ENCODE measurements at regions not wholly inside any gene's neighbourhood (a gene's known extent, or its start where the extent isn't known, plus 50 kb on each side); places are given as distances from the start of the nearest gene placed in this dataset.

- no peaks in the 10 kb centered on the region for H3K4me1 ChIP-seq (ENCODE audit: control insufficient read depth, insufficient read depth, low read length)
- CTCF ChIA-PET: no interaction called here
- POLR2A ChIA-PET: no interaction called here
- H3K4me3 ChIP-seq (ENCODE audit: low read depth, low read length): no peak overlapping the region
- no peaks in the 10 kb centered on the region for H3K36me3 ChIP-seq (ENCODE audit: control insufficient read depth in 2 of 2, insufficient read depth in 1 of 2, low read length in 2 of 2)
- no peaks in the 10 kb centered on the region for H3K9me3 ChIP-seq (ENCODE audit: control insufficient read depth, insufficient read depth, low read depth, low read length)
- TF ChIP-seq BCL6B (tag by site-specific recombination; IDR thresholded peaks at IDR 0.05) (no peak), ZNF19 (tag by site-specific recombination; IDR thresholded peaks at IDR 0.05; ENCODE audit: low read depth) (no peak), ZNF214 (tag by site-specific recombination; IDR thresholded peaks at IDR 0.05; ENCODE audit: borderline replicate concordance) (no peak), ZNF626 (tag by site-specific recombination; IDR thresholded peaks at IDR 0.05) (no peak), ZNF449 (tag by site-specific recombination; IDR thresholded peaks at IDR 0.05) (no peak), ZBTB7A (tag by site-specific recombination; IDR thresholded peaks at IDR 0.05; ENCODE audit: low read depth) (no peak)
- no peak overlapping the region for H3K27ac ChIP-seq (ENCODE audit: extremely low read depth, low read depth, low read length)
Observed at GRCh38 chr2:17030047-17030446, 364.4 kb upstream of the CYRIA start.

- Histone ChIP-seq H3K36me3 (ENCODE audit: control insufficient read depth in 2 of 2, insufficient read depth in 1 of 2, low read length in 2 of 2) (no peaks in the 10 kb centered on the region), H3K4me1 (ENCODE audit: control insufficient read depth, insufficient read depth, low read length) (no peaks in the 10 kb centered on the region), H3K9me3 (ENCODE audit: control insufficient read depth, insufficient read depth, low read depth, low read length) (no peaks in the 10 kb centered on the region), H3K27ac (ENCODE audit: extremely low read depth, low read depth, low read length) (no peak overlapping the region), H3K4me3 (ENCODE audit: low read depth, low read length) (no peak overlapping the region)
- CTCF ChIA-PET: no interaction called here
- no peak for TF ChIP-seq ZNF791 (tag by site-specific recombination; IDR thresholded peaks at IDR 0.05)
- TF ChIP-seq OSR2 (tag by site-specific recombination; IDR thresholded peaks at IDR 0.05): no peak
- no peak for TF ChIP-seq ZNF664 (tag by site-specific recombination; IDR thresholded peaks at IDR 0.05)
- no peak for TF ChIP-seq ZNF747 (tag by site-specific recombination; IDR thresholded peaks at IDR 0.05)
- no peak for TF ChIP-seq ZNF416 (tag by site-specific recombination; IDR thresholded peaks at IDR 0.05)
- no peak for TF ChIP-seq ZNF138 (tag by site-specific recombination; IDR thresholded peaks at IDR 0.05; ENCODE audit: borderline replicate concordance)
- no peak for TF ChIP-seq ZNF513 (tag by site-specific recombination; IDR thresholded peaks at IDR 0.05)
- no peak for TF ChIP-seq ZNF76 (tag by site-specific recombination; IDR thresholded peaks at IDR 0.05; ENCODE audit: borderline replicate concordance, low read depth)
- no peak for TF ChIP-seq ELK4 (IDR thresholded peaks at IDR 0.05; ENCODE audit: borderline replicate concordance, low read depth, low read length)
- TF ChIP-seq ZNF37A (tag by site-specific recombination; IDR thresholded peaks at IDR 0.05): no peak
- TF ChIP-seq ZNF600 (tag by site-specific recombination; IDR thresholded peaks at IDR 0.05): no peak
- no peak for TF ChIP-seq ZNF24 (tag by site-specific recombination; IDR thresholded peaks at IDR 0.05)
- no peak for TF ChIP-seq ZNF362 (tag by site-specific recombination; IDR thresholded peaks at IDR 0.05)
- no peak for TF ChIP-seq KLF1 (tag by site-specific recombination; IDR thresholded peaks at IDR 0.05)
- TF ChIP-seq ZNF768 (tag by site-specific recombination; IDR thresholded peaks at IDR 0.05): no peak
- no peak for TF ChIP-seq ZNF18 (tag by site-specific recombination; IDR thresholded peaks at IDR 0.05)
- no peak for TF ChIP-seq ZNF837 (tag by site-specific recombination; IDR thresholded peaks at IDR 0.05)
- no peak for TF ChIP-seq ZNF645 (tag by site-specific recombination; IDR thresholded peaks at IDR 0.05)
- POLR2A ChIA-PET: no interaction called here
Observed at GRCh38 chr2:17012297-17012696, 346.7 kb upstream of the CYRIA start.
